Hematopoietic multipotent progenitor cell (in vitro differentiated cells): ENCODE measurements at regions not wholly inside any gene's neighbourhood (a gene's known extent, or its start where the extent isn't known, plus 50 kb on each side); places are given as distances from the start of the nearest gene placed in this dataset.

Source experiments
- DNase-seq, 3 donors: peaks; one replicate each; pipeline ENCODE4 v3.0.0-alpha.2; 2011 to 2015; ENCODE audit warnings: low read depth in 2 of 3, low spot score in 2 of 3

DNA sequence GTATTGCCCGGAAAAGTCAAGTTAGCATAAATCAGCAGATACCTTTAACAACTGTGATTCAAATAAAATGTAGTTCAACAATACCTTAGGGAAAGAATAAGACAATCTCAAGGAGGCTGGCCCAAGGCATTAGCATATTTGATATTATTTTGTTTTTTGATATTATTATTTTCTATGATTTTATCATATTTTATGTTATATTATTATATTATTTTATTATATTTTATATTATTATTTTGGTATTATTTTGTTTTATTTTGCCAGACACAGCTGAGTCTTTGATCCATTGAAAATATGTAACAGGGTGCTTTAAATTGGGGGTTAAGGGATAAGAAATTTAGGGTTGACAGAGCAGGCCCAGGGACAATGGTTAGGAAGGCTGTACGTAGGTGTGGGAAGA is 607.9 kb upstream of the USP15 start:
- DNase-seq, result no peak

GRCh38 chr12:61654698-61655097 is 605.5 kb upstream of the USP15 start:
- peak in 2 of 3 donors; percentile 19 to 28 for DNase-seq

- DNase-seq, result no peak
Measured at GRCh38 chr12:61655241-61655640, 605.0 kb upstream of the USP15 start.

DNA sequence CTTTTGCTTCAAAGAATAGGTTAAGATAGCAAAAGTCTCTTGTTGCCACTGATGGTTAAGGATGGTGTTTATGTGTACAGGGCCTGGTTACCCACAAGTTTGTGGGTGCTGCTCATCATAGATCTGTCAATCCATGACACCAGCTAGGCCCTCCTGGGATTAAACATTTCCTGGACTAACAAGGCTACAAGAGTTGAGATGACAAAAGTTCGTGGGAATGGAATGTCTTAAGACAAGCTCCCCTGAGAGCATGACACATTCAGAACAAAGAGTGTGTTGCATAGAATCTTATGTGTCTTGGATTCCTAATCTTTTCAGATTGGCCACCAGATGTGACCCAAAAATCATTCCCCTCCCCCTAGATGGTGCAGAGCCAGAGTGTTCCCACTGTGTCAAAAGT is 592.5 kb upstream of the USP15 start:
- DNase-seq, result no peak

GRCh38 chr12:61676520-61676919 is 583.7 kb upstream of the USP15 start:
- no peak for DNase-seq

DNA sequence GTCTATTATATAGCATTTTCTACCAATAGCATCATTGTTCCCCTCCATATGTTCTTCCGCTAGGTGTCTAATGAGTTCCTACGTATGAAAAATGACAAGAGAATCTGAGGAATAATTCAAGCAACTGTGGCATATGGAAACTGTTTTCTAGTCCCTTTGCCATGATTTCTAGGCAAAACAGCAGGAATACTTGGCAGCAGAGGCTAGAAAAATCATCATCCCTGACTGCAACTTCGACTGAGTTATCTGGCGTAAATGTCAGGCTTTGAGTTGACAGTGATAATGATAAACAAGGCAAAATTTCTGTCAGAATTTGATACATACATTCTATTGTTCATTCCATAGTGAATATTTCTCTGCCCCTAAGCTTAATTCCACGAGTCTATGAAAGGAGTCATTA is 572.8 kb upstream of the USP15 start:
- no peak for DNase-seq

DNA sequence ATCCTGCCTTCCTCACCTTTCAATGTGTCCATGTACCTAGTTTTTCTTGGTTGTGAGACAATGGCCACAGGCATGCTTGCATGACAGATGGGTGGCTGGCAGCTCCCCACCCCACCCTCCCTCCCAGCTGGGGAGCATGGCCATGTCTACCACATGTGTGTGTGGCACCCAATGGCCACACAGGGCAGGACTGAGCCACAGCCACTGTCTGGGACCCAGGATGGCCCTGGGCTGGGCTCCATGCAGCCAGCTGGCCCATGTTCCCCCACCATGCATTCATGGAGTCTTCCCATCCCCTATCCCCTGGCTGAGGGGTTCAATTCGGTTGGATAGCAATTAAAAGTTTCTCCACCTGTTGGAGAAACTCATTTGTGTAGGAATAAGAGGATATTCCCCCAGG is 566.0 kb upstream of the USP15 start:
- no peak for DNase-seq

GRCh38 chr12:61701471-61701870 is 558.7 kb upstream of the USP15 start:
- DNase-seq, result no peak

DNA sequence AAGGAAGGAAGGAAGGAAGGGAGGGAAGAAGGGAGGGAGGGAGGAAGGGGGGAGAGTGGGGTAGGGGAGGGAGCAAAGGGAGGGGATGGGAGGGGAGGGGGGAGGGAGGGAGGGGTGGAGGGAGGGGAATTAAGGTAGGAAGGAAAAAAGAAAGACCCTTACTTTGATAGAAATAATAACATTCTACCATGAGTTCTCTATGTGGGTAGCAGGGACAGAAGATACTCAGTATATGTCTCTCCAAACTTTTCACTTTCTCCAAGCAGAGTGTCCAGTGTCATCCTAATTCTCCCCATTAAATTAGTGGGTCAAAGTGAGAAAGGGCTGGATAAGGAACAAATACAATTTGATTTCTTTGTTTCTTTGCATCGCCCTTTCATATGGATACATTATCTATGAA is 553.4 kb upstream of the USP15 start:
- no peak for DNase-seq

DNA sequence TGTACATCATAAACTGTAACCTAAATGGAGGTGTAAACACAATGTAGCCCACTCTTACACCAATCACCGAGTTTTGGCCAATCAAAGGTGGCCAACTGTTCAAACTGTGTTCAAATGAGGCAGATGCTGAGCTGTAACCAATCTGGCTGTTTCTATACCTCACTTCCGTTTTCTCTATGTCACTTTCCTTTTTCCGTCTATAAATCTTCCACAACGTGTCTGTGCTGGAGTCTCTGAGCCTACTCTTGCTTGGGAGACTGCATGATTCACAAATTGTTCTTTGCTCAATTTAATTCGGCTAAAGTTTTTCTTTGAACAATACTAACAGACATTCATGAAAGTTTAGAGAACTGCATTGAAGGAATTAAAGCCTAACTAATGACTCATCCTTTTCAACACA is 547.1 kb upstream of the USP15 start:
- no peak for DNase-seq

DNA sequence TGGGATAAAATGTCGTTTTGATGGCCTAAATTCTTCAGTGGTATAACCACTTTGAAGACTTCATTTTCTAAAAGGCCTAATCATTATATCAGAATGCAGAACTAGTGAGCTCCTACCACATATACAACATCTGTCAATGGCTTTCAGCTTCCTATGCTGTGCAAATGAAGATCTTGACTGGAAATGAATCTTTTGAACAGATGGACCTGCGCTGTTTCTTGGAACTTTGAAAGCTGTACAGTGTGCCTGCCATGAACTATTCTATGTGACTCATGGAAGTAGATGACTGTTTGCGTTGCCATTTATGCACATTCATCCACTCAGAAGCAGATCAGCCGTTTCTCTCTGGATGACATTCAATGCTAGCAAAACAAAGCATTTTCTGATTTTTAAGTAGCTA is 542.2 kb upstream of the USP15 start:
- no peak for DNase-seq

- DNase-seq, result no peak
Measured at GRCh38 chr12:61739925-61740324, 520.3 kb upstream of the USP15 start.

GRCh38 chr12:61750604-61751003 is 509.6 kb upstream of the USP15 start:
- DNase-seq, result no peak

DNA sequence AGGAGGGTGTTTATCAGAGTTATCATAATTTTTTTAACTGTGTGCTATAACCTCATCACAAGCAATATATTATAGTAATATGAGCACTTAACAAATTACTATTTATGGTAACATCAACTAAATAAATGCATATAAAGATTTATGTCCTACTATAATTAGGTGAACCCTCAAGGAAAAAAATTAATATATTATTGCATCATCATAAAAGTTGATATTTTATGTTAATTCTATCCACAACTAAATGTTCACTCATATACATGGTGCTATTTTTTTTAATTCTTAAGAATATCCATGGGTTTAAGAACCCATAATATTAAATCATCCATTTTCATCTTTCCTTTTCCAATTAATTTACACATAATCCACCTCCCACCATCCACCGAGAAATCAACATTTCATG is 506.0 kb upstream of the USP15 start:
- DNase-seq, result no peak

- DNase-seq, result no peak
Measured at GRCh38 chr12:61757831-61758505, 502.2 kb upstream of the USP15 start.

GRCh38 chr12:61758661-61759060 is 501.5 kb upstream of the USP15 start:
- no peak for DNase-seq

GRCh38 chr12:61765926-61766325 is 494.3 kb upstream of the USP15 start:
- DNase-seq, result peak in 1 of 3 donors; percentile 8

GRCh38 chr12:61780435-61780834 is 479.8 kb upstream of the USP15 start:
- DNase-seq, result no peak

GRCh38 chr12:61781021-61781581 is 479.1 kb upstream of the USP15 start:
- DNase-seq, result no peak

- no peak for DNase-seq
Measured at GRCh38 chr12:61796846-61797245, 463.4 kb upstream of the USP15 start.

GRCh38 chr12:61797266-61797665 is 462.9 kb upstream of the USP15 start:
- DNase-seq, result peak in 1 of 3 donors; percentile 22

- no peak for DNase-seq
Measured at GRCh38 chr12:61798778-61799177, 461.4 kb upstream of the USP15 start.

- no peak for DNase-seq
Measured at GRCh38 chr12:61804301-61804700, 455.9 kb upstream of the USP15 start.
